COLO668 (cell line): ENCODE measurements at regions not wholly inside any gene's neighbourhood (a gene's known extent, or its start where the extent isn't known, plus 50 kb on each side); places are given as distances from the start of the nearest gene placed in this dataset.
A peak's percentile ranks its signal among the peaks of the same experiment; 100 is the strongest.
"Not testable (repeated sequence)": the region's sequence is repeated elsewhere in the genome, so short reads cannot be mapped to it uniquely, and the experiment has no call there.

Source experiments
- DNase-seq: peaks from one replicate; lab custom pipeline; 2025; ENCODE audit not compliant: unreplicated experiment; lab: John Stamatoyannopoulos, UW

DNA sequence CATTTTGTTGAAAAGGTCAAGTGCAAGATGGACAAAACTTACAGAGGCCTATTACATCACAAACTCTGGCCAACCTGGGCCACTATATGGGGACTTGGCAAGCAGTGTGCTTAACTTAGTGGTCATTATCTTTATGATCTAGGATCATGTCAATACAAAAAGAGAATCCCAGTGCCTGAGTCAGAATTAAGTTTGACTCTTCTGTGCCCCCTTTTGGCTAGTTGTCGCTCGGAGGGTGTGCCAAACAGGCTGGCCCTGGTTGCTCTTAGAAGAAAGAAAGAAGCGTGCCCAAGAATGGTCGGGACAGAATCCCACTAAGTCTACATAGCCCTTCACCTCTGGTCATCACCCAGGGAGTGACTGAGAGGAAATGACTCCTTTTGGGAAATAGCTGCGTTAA lies 100.1 kb downstream of the EIF4E start:
- no peak for DNase-seq

DNA sequence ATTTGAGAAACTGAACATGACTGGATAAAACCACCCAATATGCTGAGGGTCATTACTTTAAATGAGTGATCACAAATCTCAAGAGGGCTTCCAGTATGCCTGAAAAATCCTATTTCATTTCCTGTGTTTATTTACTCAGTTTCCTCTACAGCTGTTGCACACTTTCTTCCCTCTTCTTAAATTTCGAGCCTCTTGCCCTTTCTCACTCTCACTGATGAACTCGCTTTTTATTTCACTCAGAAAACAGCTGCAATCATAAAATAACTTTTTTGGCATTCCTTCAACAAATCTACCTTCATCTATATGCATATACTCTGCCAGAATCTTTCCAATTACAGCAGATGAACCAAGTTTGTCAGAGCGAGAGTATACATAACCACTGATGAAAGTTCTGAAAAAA lies 101.3 kb downstream of the EIF4E start:
- no peak for DNase-seq

DNA sequence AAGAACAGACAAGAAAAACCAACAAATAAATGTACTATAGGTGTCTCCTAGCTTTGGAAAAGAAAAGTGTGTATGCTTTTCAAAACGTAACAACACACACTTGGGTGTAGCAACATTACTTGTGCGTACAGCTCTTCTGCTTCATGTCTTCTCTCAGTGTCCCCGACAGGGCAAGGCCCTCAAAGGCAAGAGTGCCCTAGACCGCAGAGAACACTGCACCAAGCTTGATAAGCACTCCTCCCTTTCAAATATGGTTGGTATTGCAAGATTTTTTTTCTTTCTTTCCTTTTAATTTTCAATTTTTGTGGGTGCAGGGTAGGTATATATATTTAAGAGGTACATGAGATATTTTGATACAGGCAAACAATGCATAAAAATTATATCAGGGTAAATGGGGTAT lies 106.8 kb downstream of the EIF4E start:
- no peak for DNase-seq

DNA sequence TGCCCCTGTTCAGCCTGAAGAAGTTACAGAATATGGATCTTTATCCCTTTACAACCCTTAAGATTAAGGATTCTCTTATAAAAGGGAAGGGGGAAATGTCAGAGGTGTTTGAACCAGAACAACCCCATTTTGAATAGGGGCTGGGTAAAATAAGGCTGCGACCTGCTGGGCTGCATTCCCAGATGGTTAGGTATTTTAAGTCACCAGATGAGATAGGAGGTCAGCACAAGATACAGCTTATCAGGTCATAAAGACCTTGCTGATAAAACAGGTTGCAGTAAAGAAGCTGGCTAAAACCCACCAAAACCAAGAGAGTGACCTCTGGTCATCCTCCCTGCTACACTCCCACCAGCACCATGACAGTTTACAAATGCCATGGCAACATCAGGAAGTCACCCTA lies 110.8 kb downstream of the EIF4E start:
- not testable (repeated sequence) for DNase-seq

DNA sequence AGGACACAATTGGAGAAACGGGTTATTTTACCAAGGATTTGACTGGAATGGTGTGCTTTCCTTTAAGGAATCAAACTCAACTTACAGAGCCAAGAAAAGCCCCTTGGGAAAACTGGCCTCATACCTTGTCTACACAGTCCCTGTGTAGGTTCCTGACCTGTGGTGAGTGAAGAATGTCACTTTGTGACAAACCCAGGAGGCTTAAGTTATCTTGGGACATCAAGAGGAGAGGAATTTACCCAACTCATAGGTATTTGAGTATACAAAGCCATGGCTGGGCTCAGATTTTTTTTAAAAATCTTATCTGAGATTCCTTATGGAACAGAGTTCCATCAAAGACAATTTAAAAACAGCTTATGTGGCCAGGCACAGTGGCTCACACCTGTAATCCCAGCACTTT lies 112.1 kb downstream of the EIF4E start:
- DNase-seq: no peak

DNA sequence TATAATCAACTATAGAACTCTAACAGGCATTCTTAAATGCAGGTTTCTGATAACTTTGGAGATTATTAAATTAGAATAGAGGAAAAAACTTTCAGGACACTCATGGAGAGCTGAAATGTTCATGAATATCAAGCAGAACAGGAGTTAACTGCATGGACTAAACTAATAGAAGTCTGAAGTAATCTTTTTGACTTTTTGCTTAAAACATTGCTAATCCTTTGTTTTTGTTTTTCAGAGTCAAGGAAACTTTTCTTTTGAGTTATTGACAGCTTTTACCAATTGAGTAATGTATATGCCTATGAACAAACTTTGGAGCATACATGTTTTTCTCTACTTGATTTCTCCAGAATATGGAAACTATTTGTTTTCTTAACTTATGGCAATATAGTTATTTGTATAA lies 112.5 kb downstream of the EIF4E start:
- no peak for DNase-seq

DNA sequence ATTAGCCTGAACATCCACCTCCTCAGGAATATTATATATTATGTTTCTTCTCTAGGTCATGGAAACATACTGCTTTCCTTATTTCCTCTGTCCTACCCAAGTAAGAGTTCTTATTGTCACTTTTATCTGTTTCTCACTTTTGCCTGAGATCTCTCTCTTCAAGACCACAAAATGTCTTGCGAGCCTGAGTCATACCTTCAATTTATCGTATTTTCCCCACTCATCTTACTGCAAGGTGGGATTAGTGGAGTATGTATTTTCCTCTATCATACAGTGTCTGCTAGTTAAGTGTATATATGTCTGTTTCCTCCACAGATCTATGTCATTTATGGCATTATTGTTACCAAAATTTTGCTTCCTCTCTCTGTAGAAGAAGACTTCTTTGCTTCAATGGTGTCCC lies 124.5 kb downstream of the EIF4E start:
- DNase-seq: no peak

DNA sequence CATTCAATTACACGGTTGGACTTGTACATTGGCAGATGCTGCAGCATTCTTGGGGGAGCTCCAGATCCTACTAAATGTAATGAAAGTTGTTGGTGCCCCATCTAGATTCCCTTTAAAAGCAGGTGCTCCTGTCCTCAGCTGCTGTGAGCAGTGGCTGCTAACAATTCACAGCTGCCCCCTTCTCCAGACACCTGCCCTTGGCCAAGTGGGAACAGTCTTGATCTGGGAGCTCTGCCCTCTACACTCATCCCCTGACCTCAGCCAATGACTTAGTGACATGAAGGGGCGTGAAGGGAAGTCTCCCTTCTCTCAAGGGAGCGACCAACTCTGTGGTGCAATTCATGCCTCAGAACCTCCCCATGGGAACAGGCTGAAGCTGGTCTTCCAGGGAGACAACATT lies 125.7 kb downstream of the EIF4E start:
- peak; percentile 14 for DNase-seq

DNA sequence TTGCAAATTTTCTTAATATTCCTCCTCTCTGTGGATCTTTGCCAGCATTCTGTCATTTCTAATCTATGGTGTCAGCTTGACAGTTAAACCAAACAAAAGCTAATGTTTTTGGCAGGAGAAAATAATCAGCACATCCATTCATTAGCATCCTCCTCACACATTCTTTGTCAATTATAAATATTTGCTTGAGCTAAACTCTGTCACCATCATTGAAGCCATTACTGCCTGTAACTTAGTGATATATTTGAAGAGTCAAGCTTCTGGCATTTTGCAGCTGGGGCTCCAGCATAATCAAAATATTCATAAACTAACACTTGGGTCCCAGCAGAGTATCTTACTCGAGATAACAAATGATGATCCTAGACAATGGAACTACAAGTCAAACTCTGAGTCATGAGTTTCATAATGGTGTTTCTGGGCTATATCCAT lies 126.1 kb downstream of the EIF4E start:
- DNase-seq: no peak

DNA sequence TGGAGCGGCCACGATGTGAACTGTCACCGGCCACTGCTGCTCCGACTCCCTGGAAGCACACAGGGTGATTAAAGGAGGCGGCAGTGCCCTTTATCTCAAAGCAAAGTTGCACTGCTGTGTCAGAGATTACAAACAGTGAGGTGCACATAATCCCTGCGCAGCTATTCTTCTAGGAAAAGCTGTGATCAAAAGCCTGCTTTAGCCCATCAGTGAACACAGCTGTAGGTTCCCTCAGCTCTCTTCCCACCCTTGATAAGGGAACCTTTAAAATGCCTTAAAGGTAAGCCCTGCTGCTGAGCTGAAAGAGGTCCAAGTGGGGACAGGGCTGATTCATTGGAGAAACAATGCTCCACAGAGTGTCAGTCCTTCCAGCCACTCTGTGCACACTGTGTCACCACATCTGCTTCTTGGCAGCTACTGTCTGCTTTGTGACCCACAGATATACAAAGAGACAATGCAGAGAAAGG lies 127.6 kb downstream of the EIF4E start:
- no peak for DNase-seq

DNA sequence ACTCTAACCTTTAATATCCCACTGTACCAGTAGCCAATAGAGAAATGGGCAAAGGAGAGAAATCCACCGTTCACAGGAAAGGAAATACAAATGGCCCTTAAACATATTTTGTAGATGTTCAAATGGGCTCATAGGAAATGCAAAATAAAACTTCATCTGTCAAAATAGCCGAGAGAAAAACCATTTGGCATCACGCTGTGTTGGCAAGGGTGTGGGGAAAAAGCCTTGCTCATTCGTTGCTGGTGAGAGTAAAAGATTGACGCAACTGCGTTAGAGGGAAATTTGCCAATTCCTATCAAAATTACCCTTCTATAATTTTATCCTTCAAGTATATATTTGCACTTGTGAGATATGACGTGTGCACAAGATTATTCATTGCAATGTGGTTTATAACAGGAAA lies 131.9 kb downstream of the EIF4E start:
- no peak for DNase-seq

DNA sequence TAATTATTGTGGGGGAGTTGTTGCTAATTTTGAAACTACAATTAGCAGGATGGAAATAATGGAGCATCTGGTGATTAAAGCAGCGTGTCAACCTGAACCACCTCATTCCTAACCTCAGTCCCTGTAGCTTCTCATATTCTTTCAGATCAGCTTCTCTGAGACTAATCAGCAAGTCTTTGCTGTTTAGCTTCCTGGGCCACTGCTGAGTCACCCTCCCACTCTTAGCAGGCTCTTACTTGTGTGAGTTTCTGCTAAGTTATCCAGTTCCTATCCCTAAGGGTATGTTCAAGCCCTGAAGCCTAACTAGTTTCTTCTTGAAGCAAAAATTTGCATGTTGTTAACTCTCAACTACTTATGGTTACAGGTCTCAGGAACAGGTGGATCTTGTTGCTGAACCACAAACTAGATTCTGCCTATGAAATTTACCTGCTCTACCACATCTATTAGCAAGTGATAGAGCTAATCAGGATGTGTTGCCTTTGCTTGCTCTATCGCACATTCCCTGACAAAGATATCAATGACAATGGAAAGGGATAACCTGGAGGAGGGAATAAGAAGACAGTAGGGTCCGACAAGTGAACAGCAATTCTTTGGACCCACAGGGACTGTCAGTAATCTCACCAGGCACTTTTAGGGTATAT lies 134.2 kb downstream of the EIF4E start:
- no peak for DNase-seq

DNA sequence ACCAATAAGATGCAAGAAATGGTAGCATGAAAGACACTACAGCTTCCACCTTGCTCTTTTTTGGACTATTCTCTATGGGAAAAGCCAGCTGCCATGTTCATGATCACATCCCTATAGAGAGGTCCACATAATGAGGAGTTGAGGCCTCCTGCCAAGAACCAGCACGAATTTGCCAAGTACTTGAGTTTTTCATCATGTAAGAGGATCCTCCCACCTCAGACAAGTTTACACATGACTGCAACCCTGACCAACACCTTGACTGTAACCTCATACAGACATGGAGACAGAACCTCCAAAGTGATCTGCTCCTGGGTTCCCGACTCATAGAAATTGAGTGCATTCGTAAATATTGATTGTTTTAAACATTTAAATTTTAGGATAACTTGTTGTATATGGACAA lies 135.2 kb upstream of the TSPAN5 start:
- no peak for DNase-seq

DNA sequence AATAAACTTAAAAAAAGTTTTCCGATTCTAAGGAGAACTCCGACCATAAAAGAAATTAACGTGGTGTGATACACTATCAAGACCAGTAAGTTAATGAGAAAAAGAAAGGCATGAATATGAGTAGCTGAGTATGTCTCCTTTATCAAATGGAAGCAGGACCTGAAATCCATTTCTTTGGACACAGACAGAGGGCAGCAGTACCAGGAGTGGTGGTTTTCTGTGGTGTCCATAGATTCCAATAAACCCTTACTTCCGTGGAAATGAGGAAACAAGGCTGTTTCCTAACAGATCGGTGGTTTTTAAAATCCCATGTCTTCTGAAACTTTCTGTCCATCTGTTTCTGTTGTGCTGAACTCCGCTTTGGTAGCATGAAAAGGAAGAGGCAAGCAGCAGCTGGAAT lies 128.5 kb upstream of the TSPAN5 start:
- no peak for DNase-seq

DNA sequence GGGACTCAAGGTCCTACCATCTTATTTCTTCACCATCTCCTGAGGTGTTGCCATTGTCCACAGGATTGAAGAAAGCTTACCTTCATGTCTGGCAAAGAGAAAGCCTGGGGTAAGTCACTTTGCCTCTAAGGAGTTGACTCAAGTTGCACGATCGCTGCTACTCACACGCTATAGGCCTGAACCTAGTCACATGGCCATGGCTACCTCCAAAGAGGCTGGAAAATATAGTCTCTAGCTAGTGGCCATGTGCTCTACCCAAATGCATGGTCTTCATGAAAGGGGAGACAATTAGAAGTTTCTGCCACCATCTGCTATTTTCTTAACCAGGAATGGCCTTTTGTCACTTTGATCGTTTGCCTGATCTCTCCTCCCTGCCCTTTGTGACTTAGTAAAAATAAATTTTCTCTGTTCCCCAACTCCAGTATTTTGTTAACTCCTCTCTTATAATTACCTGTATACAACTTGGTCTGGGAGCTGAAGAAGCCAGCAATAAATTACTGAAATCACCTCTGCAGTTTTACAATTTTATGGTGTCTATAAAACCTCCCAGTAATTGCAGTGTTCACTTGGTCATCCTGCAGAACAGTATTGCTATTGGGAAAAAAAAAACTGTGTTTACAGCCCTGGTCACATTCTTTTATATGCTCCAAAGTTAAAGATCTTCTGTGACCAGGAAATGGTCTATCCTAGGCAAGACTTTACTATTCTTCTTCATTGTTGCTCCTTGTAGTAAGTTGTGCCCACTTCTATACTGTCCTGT lies 126.7 kb upstream of the TSPAN5 start:
- no peak for DNase-seq

DNA sequence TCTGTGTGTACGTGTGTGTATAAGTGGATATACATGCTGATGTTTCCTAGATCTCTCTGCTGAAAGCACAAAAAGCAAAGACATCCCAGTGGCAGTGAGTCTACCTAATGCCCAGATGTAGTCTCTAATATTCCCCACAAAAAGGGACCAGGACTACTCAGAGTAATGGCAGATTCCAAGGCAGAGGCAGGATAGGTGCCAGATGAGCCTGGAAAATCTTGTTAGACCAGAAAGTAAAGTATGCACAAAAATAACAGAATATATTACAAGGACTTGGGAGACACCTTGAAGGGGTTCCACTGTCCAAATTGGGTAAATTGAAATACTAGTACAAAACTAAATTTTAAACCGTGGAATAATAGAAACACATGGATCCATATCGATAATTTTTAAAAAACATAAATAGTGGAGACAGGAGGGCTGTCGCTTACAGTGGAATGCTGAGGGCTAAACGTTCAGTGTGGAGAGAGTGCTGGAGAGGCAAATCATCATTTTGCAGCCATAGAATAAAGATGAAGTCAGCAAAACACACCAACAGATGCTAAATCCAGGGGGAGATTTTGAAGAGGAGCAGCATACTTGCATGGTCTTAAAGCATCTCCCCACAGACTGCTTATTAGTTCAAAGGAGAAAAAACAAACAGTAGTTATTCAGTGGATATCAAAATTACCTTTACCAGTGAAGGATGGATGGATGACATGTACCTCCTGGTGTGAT lies 123.4 kb upstream of the TSPAN5 start:
- DNase-seq: no peak

DNA sequence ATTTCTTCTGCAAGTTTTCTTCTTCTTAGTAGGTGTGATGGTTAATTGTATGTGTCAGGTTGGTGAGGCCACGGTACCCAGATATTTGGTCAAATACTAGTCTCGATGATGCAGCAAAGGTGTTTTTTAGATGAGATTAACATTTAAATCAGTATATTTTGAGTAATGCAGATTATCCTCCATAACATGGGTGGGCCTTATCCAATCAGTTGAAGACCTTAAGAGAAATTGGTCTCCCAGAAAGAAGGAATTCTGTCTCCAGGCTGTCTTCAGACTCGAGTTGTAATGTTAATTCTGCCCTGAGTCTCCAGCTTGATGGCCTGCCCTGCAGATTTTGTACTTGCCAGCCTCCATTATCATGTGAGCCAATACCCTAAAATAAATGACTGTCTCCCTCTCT lies 122.5 kb upstream of the TSPAN5 start:
- DNase-seq: no peak

DNA sequence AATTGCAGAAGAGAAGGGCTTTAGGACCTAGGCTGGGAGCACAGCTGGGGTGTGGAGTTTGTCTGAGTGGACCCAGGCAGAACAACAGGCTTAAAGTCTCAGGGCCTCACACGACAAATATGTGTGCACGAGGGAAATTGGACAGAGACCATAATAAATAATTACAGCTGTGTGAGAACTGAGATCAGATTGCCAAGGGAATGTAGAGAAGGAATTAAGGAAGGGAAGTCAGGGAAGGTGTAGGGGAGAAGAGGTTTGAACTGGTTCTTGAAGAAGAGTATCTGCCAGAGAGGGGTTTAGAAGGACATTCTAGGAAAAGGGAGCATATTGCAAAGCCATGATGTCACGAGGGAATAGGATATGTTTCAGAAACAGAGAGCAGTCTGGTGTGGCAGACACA lies 120.7 kb upstream of the TSPAN5 start:
- no peak for DNase-seq

DNA sequence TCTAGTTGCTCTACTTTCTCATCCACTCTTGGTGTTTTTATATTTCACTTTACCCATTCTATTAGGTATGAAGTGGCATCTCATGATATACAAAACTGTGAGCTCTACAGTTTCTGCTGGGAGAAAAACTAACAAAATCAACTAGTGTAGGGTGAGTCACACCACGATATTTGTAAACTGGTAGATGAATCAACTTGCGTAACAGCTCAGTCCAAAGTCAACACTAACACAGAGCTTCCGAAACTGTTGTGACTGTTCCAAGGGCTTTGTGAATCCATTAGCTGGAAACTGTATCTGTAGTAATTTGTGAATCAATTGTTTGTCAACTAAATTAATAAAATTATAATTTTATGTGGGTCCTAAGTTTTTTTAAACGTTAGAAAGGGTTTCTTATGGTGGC lies 119.8 kb upstream of the TSPAN5 start:
- DNase-seq: no peak

DNA sequence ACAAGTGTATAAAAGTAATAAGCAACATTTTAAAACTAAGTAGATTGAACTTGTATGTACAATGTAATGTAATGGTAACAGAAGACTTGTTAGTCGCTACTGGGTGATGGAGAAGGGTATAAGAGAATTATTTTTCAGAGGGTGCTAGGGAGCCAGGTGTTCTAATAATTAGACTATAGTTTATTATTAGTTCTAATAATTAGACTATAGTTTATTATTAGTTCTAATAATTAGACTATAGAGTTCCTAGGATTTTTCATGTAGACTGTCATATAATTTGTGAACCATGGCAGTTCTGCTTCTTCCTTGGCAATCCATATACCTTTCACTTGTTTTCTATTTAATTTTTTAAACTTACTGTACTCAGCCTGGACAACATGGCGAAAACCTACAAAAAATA lies 117.3 kb upstream of the TSPAN5 start:
- DNase-seq: no peak

DNA sequence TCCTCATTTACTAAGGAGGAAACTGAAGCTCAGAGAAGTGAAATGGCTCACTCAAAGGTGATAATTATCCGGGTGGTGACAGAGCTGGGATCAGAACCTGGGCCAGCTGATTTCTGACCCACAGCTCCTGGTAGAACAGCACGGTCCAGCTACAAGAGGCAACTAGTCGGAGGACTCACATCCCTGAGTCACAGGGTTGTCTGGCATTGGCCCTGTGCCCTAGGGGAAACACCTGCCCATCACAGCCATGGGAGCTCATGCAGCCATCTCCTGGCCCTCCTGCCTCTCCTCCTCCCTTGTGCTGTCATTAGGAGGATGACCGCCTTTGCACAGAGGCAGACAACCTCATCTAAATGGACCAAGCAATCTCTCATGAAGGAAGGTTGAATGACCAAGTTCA lies 115.2 kb upstream of the TSPAN5 start:
- DNase-seq: no peak

DNA sequence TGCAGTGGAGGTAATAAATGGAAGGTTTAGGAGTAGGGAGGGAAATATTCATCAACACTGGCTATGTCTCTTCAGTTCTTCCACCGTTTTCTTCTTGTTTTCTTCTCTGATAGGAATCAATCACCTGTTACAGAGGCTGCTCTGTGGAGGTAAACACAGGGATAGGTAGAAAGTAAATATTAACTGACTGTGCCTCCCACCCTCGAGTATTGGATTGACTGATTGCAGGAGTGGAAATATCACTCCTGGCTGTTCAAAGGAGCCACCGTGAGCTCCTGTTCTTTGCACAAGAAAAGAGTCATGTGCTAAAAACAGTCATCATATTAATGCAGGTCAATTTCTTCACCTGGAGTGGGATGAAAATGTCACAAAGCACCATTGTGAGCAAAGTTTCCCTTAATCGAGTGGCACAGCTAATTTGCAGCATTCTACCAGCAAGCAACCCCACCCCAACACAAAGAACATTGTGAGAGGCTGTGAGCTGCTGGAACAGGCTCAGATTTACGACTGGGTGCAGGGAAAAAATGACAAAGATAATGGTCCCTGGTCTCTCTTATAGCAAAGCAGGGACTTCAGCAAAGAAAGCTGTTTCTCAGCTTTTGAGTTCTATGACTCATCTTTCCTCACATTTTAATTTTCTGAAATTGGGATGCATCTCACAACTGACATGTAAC lies 113.7 kb upstream of the TSPAN5 start:
- DNase-seq: no peak
